Esophagus (tissue), 2 donors: ENCODE measurements at regions not wholly inside any gene's neighbourhood (a gene's known extent, or its start where the extent isn't known, plus 50 kb on each side); places are given as distances from the start of the nearest gene placed in this dataset.

ENCODE experiments used
- H3K27ac ChIP-seq, 2 donors: one replicate each; pipeline ENCODE4 v1.5.1; 2013; ENCODE audit warnings: low read depth in 2 of 2, mild to moderate bottlenecking in 2 of 2, inconsistent platforms in 1 of 2, low read length in 1 of 2, moderate library complexity in 1 of 2
- H3K27me3 ChIP-seq, 2 donors: one replicate each; pipeline ENCODE4 v1.6.1; 2013; ENCODE audit warnings: low read length in 2 of 2, control low read depth in 1 of 2, mild to moderate bottlenecking in 1 of 2; ENCODE audit not compliant: insufficient read depth in 2 of 2, control insufficient read depth in 1 of 2
- H3K36me3 ChIP-seq, 2 donors: one replicate each; pipeline ENCODE4 v1.6.1; 2013; ENCODE audit warnings: low read length in 1 of 2; ENCODE audit not compliant: control insufficient read depth in 2 of 2, insufficient read depth in 2 of 2
- H3K4me1 ChIP-seq, 2 donors: one replicate each; pipeline ENCODE4 v1.6.1; 2013; ENCODE audit warnings: low read length in 1 of 2; ENCODE audit not compliant: control insufficient read depth in 2 of 2, insufficient read depth in 2 of 2
- H3K4me3 ChIP-seq, 2 donors: one replicate each; pipeline ENCODE4 v1.5.1; 2013; ENCODE audit warnings: low read length in 2 of 2, mild to moderate bottlenecking in 2 of 2, low read depth in 1 of 2, moderate library complexity in 1 of 2
- H3K9me3 ChIP-seq, 2 donors: one replicate each; pipeline ENCODE4 v1.6.1; 2013; ENCODE audit warnings: mild to moderate bottlenecking in 2 of 2, low read depth in 1 of 2, low read length in 1 of 2, moderate library complexity in 1 of 2; ENCODE audit not compliant: control insufficient read depth in 2 of 2, insufficient read depth in 1 of 2
- WGBS, 2 donors: extraction: QIAGEN DNeasy Blood & Tissue Kit; methylation state at CpG; one replicate each; pipeline ENCODE4 v1.1.7; 2013; 5-methylcytosine and 5-hydroxymethylcytosine counted together
- donor health status: healthy with polysubstance abuse.
- donor health status: Bipolar disorder and iron deficiency.

- 42 to 55% methylated on average over 4 of the region's 4 CpGs for WGBS, 2 donors
- Histone ChIP-seq H3K4me3 (no peak overlapping the region), H3K9me3 (no peaks in the 10 kb centered on the region), H3K4me1 (no peaks in the 10 kb centered on the region), H3K27ac (no peak overlapping the region), H3K36me3 (no peaks in the 10 kb centered on the region), H3K27me3 (no peaks in the 10 kb centered on the region)
These were observed 393.1 kb upstream of the DCC start for GRCh38 chr18:51946946-51947345.

GRCh38 chr18:51952844-51953243 is 387.2 kb upstream of the DCC start:
- 73 to 76% methylated on average over 2 of the region's 2 CpGs for WGBS, 2 donors
- Histone ChIP-seq H3K4me3 (no peak overlapping the region), H3K9me3 (no peaks in the 10 kb centered on the region), H3K4me1 (no peaks in the 10 kb centered on the region), H3K27me3 (no peaks in the 10 kb centered on the region), H3K36me3 (no peaks in the 10 kb centered on the region), H3K27ac (no peak overlapping the region)

GRCh38 chr18:51953521-51953920 is 386.5 kb upstream of the DCC start:
- WGBS, 2 donors = 65 to 71% methylated on average over 3 of the region's 3 CpGs
- H3K36me3 ChIP-seq = no peaks in the 10 kb centered on the region
- no peaks in the 10 kb centered on the region for H3K27me3 ChIP-seq

DNA sequence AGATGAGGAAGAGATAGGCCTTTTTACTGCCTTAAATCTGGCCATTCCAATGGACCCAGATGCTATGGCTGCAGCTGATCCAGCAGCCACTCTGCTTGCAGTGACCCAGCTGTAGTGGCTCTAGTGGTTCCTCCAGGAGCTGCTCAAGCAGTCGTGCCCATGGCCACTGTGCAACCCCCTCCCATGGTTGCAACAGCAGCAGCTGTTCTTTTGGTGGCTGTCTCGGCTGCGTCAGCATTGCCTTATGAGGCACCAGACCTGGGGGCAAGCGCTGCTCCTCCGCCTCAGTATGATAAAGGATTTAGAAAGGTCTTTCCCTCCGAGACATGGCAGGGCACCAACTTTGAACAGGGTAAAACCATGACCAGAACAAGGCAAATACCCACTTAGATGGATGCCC is 384.9 kb upstream of the DCC start:
- H3K27me3 ChIP-seq = no peaks in the 10 kb centered on the region
- H3K36me3 ChIP-seq = no peaks in the 10 kb centered on the region
- no peak overlapping the region for H3K4me3 ChIP-seq
- H3K4me1 ChIP-seq = no peaks in the 10 kb centered on the region
- H3K27ac ChIP-seq = no peak overlapping the region
- H3K9me3 ChIP-seq = peaks cover 0 to 3% of the 10 kb centered on the region in 2 donors
- 75 to 85% methylated on average over 6 of the region's 6 CpGs for WGBS, 2 donors

More at GRCh38 chr18:51953521-51953920, 386.5 kb upstream of the DCC start:
- peaks cover 0 to under 1% of the 10 kb centered on the region in 2 donors for H3K9me3 ChIP-seq
- H3K27ac ChIP-seq = no peak overlapping the region
- H3K4me3 ChIP-seq = no peak overlapping the region
- no peaks in the 10 kb centered on the region for H3K4me1 ChIP-seq

DNA sequence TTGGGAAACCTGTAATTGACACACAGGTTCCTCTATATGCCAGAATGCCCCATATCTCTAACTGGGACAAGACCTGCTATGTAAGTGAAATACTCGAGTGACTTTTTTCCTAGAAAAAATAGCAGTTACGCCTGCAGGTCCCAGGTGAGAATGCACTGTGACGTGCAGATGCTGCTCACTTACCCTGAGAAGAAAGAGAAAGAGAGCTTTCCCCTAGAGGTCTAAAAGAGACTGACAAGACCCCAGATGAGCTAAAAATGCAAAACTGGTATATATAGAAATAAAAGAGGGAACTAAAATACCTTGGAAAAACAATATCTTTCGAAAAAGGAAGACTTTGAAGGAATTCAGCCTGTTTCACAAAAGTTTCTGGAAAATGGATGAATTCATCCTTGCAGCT is 383.0 kb upstream of the DCC start:
- H3K9me3 ChIP-seq = peaks cover 0 to 3% of the 10 kb centered on the region in 2 donors
- no peak overlapping the region for H3K27ac ChIP-seq
- H3K4me3 ChIP-seq = no peak overlapping the region
- H3K36me3 ChIP-seq = no peaks in the 10 kb centered on the region
- H3K27me3 ChIP-seq = no peaks in the 10 kb centered on the region
- 81 to 83% methylated on average over 4 of the region's 4 CpGs for WGBS, 2 donors
- no peaks in the 10 kb centered on the region for H3K4me1 ChIP-seq

GRCh38 chr18:51980101-51980500 is 359.9 kb upstream of the DCC start:
- H3K4me3 ChIP-seq = no peak overlapping the region
- no peak overlapping the region for H3K27ac ChIP-seq
- WGBS, 2 donors = 66 to 68% methylated on average over 3 of the region's 3 CpGs
- no peaks in the 10 kb centered on the region for H3K4me1 ChIP-seq
- no peaks in the 10 kb centered on the region for H3K9me3 ChIP-seq
- no peaks in the 10 kb centered on the region for H3K36me3 ChIP-seq
- no peaks in the 10 kb centered on the region for H3K27me3 ChIP-seq

- no peaks in the 10 kb centered on the region for H3K36me3 ChIP-seq
- no peak overlapping the region for H3K4me3 ChIP-seq
- H3K27me3 ChIP-seq = no peaks in the 10 kb centered on the region
- H3K9me3 ChIP-seq = peaks cover 0 to 8% of the 10 kb centered on the region in 2 donors
- H3K27ac ChIP-seq = no peak overlapping the region
- WGBS, 2 donors = 22 to 26% methylated on average over 2 of the region's 2 CpGs
- H3K4me1 ChIP-seq = no peaks in the 10 kb centered on the region
These were observed 351.7 kb upstream of the DCC start for GRCh38 chr18:51988277-51988676.

DNA sequence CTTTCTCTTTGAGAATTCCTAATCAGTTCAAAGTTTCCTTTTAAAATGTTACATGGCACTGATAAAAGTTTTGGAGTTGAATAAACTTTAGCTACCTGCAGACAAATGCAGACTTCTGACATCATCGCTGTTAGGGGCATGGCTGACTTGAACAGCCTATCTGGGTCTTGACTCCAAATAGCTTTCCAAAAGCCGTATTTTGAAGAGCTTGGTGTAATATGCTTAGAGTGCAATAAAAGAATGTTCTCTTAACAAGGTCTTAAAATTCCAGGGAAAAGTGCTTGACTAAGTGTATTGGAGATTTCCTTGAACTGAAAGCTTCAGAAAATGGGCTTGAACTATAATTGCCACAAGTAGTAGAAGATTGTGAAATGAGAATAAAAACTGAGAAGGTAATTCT is 342.9 kb upstream of the DCC start:
- no peak overlapping the region for H3K4me3 ChIP-seq
- 86 to 88% methylated on average over 2 of the region's 2 CpGs for WGBS, 2 donors
- H3K27ac ChIP-seq = no peak overlapping the region
- H3K36me3 ChIP-seq = no peaks in the 10 kb centered on the region
- H3K9me3 ChIP-seq = no peaks in the 10 kb centered on the region
- no peaks in the 10 kb centered on the region for H3K27me3 ChIP-seq
- H3K4me1 ChIP-seq = no peaks in the 10 kb centered on the region

GRCh38 chr18:51998066-51998465 is 341.9 kb upstream of the DCC start:
- WGBS, 2 donors = 68 to 79% methylated on average over 3 of the region's 3 CpGs
- no peak overlapping the region for H3K27ac ChIP-seq
- no peaks in the 10 kb centered on the region for H3K27me3 ChIP-seq
- H3K9me3 ChIP-seq = no peaks in the 10 kb centered on the region
- H3K36me3 ChIP-seq = no peaks in the 10 kb centered on the region
- no peak overlapping the region for H3K4me3 ChIP-seq
- H3K4me1 ChIP-seq = no peaks in the 10 kb centered on the region

- Histone ChIP-seq H3K27me3 (no peaks in the 10 kb centered on the region), H3K4me3 (no peak overlapping the region), H3K4me1 (no peaks in the 10 kb centered on the region), H3K27ac (no peak overlapping the region), H3K9me3 (no peaks in the 10 kb centered on the region), H3K36me3 (no peaks in the 10 kb centered on the region)
- WGBS, 2 donors = 82 to 83% methylated on average over 3 of the region's 3 CpGs
These were observed 341.3 kb upstream of the DCC start for GRCh38 chr18:51998711-51999110.
